H1 (cell line): ENCODE measurements at regions not wholly inside any gene's neighbourhood (a gene's known extent, or its start where the extent isn't known, plus 50 kb on each side); places are given as distances from the start of the nearest gene placed in this dataset.
"Not testable (repeated sequence)": the region's sequence is repeated elsewhere in the genome, so short reads cannot be mapped to it uniquely, and the experiment has no call there.

ENCODE experiments used
- CTCF ChIA-PET: fragments of 300-600 bp; sonication (Branson Sonifier 250); formaldehyde crosslinking; loops from one replicate; lab custom pipeline; 2021; ENCODE audit not compliant: partially characterized antibody; lab: Charles Lee
- POLR2A ChIA-PET: fragments of 300-600 bp; sonication (Branson Sonifier 250); formaldehyde crosslinking; loops from one replicate; lab custom pipeline; 2021; ENCODE audit warnings: inconsistent platforms; ENCODE audit not compliant: partially characterized antibody; lab: Charles Lee
- DNase-seq, 2 experiments: peaks; one replicate each; pipeline versions ENCODE4 v3.0.0 to v3.0.0-alpha.2; 2010 to 2022; ENCODE audit warnings: low spot score in 2 of 2, low read depth in 1 of 2, mixed read lengths in 1 of 2
- FAIRE-seq: peaks from 2 replicates; lab custom pipeline; 2011; peaks lifted over from hg19 to GRCh38; lab: Jason Lieb, UNC
- H2AFZ ChIP-seq: 2 replicates; pipeline ENCODE4 v1.8.1; 2012; ENCODE audit warnings: low read length, inconsistent platforms
- H2AK5ac ChIP-seq: 2 replicates; pipeline ENCODE4 v1.6.1; 2013; ENCODE audit warnings: low read depth, low read length
- H2BK120ac ChIP-seq: replicated peaks from 2 replicates; pipeline ENCODE3; 2013; ENCODE audit warnings: low read depth, low read length, inconsistent platforms
- H2BK12ac ChIP-seq: 2 replicates; pipeline ENCODE4 v1.6.1; 2013; ENCODE audit warnings: low read depth, low read length
- H2BK15ac ChIP-seq: 2 replicates; pipeline ENCODE4 v1.6.1; 2013; ENCODE audit warnings: low read length
- H2BK20ac ChIP-seq: 2 replicates; pipeline ENCODE4 v1.6.1; 2013; ENCODE audit warnings: low read length
- H2BK5ac ChIP-seq: 2 replicates; pipeline ENCODE4 v1.6.1; 2013; ENCODE audit warnings: low read depth, low read length
- H3K14ac ChIP-seq: 2 replicates; pipeline ENCODE4 v1.6.1; 2013; ENCODE audit warnings: inconsistent platforms; ENCODE audit not compliant: insufficient read length
- H3K18ac ChIP-seq: 2 replicates; pipeline ENCODE4 v1.6.1; 2013; ENCODE audit warnings: low read length; ENCODE audit errors: extremely low read depth
- H3K23ac ChIP-seq: 2 replicates; pipeline ENCODE4 v1.6.1; 2013; ENCODE audit warnings: inconsistent platforms; ENCODE audit not compliant: insufficient read length
- H3K23me2 ChIP-seq: 2 replicates; pipeline ENCODE4 v1.6.1; 2013; ENCODE audit warnings: low read depth, low read length
- H3K27ac ChIP-seq: 2 replicates; pipeline ENCODE4 v1.6.1; 2011; ENCODE audit warnings: low read depth, low read length, inconsistent platforms
- H3K27me3 ChIP-seq, 4 experiments: replicated peaks in 1 of 4; 1 replicate in 1 of 4; 2 replicates in 3 of 4; pipeline versions ENCODE4 v1.6.1 to v1.8.1; 2011 to 2013; ENCODE audit warnings: low read length in 3 of 4, mild to moderate bottlenecking in 3 of 4, inconsistent platforms in 2 of 4, mixed read lengths in 2 of 4, moderate library complexity in 1 of 4; ENCODE audit not compliant: control insufficient read depth in 3 of 4, insufficient read depth in 3 of 4; ENCODE audit errors: extremely low read depth in 1 of 4
- H3K36me3 ChIP-seq, 4 experiments: 2 replicates each; pipeline versions ENCODE4 v1.6.1 to v1.8.1; 2011 to 2013; ENCODE audit warnings: mild to moderate bottlenecking in 4 of 4, low read length in 3 of 4, moderate library complexity in 2 of 4, control low read depth in 1 of 4, inconsistent platforms in 1 of 4; ENCODE audit not compliant: insufficient read depth in 4 of 4, control insufficient read depth in 2 of 4
- H3K4ac ChIP-seq: replicated peaks from 2 replicates; pipeline ENCODE3; 2013; ENCODE audit warnings: low read length, low read depth, mixed read lengths, inconsistent platforms; ENCODE audit not compliant: insufficient read length
- H3K4me1 ChIP-seq, 4 experiments: replicated peaks in 1 of 4; 1 replicate in 1 of 4; 2 replicates in 3 of 4; pipeline versions ENCODE4 v1.6.1 to v1.8.1; 2011 to 2013; ENCODE audit warnings: low read length in 3 of 4, inconsistent platforms in 2 of 4, mixed read lengths in 1 of 4; ENCODE audit not compliant: insufficient read depth in 4 of 4, control insufficient read depth in 3 of 4
- H3K4me2 ChIP-seq, 2 experiments: 2 replicates each; pipeline versions ENCODE4 v1.6.1 to v1.8.1; 2011 to 2013; ENCODE audit warnings: low read depth in 2 of 2, low read length in 2 of 2, control low read depth in 1 of 2, inconsistent platforms in 1 of 2, mild to moderate bottlenecking in 1 of 2; ENCODE audit not compliant: insufficient read depth in 1 of 2
- H3K4me3 ChIP-seq, 4 experiments: fragments of 200-600, 300-600 bp in 1 of 4; sonication (generic), shearing (Covaris generic), sonication (Bioruptor Twin) in 1 of 4; 2 replicates each; pipeline versions ENCODE4 v1.5.1 to v1.8.1; 2011 to 2016; ENCODE audit warnings: low read length in 4 of 4, low read depth in 3 of 4, control low read depth in 2 of 4, inconsistent platforms in 2 of 4, mild to moderate bottlenecking in 2 of 4, mixed read lengths in 1 of 4, moderate library complexity in 1 of 4; ENCODE audit not compliant: insufficient read depth in 2 of 4; ENCODE audit errors: extremely low read depth in 1 of 4
- H3K56ac ChIP-seq: replicated peaks from 2 replicates; pipeline ENCODE3; 2013; ENCODE audit warnings: low read depth, mild to moderate bottlenecking, mixed read lengths, low read length, inconsistent platforms; ENCODE audit not compliant: insufficient read length
- H3K79me1 ChIP-seq: 2 replicates; pipeline ENCODE4 v1.6.1; 2013; ENCODE audit warnings: low read depth, low read length, control low read depth
- H3K79me2 ChIP-seq, 2 experiments: 2 replicates each; pipeline versions ENCODE4 v1.6.1 to v1.8.1; 2012 to 2013; ENCODE audit warnings: low read length in 2 of 2, mild to moderate bottlenecking in 2 of 2, inconsistent platforms in 1 of 2; ENCODE audit not compliant: insufficient read depth in 2 of 2, control insufficient read depth in 1 of 2
- H3K9ac ChIP-seq, 4 experiments: replicated peaks in 1 of 4; 1 replicate in 1 of 4; 2 replicates in 3 of 4; pipeline versions ENCODE4 v1.6.1 to v1.8.1; 2011 to 2013; ENCODE audit warnings: low read depth in 3 of 4, low read length in 3 of 4, control low read depth in 2 of 4, mild to moderate bottlenecking in 2 of 4, moderate library complexity in 2 of 4, inconsistent platforms in 1 of 4; ENCODE audit errors: extremely low read depth in 1 of 4
- H3K9me3 ChIP-seq, 2 experiments: 2 replicates each; pipeline versions ENCODE4 v1.6.1 to v1.8.1; 2012 to 2013; ENCODE audit warnings: mild to moderate bottlenecking in 2 of 2, moderate library complexity in 2 of 2, control low read depth in 1 of 2, inconsistent platforms in 1 of 2, low read depth in 1 of 2, low read length in 1 of 2, mixed read lengths in 1 of 2; ENCODE audit not compliant: insufficient read depth in 2 of 2
- H4K20me1 ChIP-seq, 2 experiments: replicated peaks in 1 of 2; 2 replicates each; pipeline versions ENCODE3 to v1.8.1; 2011 to 2013; ENCODE audit warnings: inconsistent platforms in 2 of 2, low read length in 2 of 2, mild to moderate bottlenecking in 1 of 2; ENCODE audit not compliant: insufficient read depth in 2 of 2, control insufficient read depth in 1 of 2
- H4K5ac ChIP-seq: 2 replicates; pipeline ENCODE4 v1.6.1; 2013; ENCODE audit warnings: low read length, low read depth, mixed read lengths, inconsistent platforms; ENCODE audit not compliant: insufficient read length
- H4K8ac ChIP-seq: 2 replicates; pipeline ENCODE4 v1.8.0; 2013; ENCODE audit warnings: mild to moderate bottlenecking, moderate library complexity, low read length, inconsistent platforms; ENCODE audit not compliant: insufficient read depth; ENCODE audit errors: extremely low read depth
- H4K91ac ChIP-seq: replicated peaks from 2 replicates; pipeline ENCODE3; 2013; ENCODE audit warnings: low read length, mixed read lengths, inconsistent platforms; ENCODE audit not compliant: insufficient read length
- WGBS, 2 experiments: shearing (Covaris generic) in 1 of 2; methylation state at CpG; one replicate each; pipeline versions ENCODE4 v1.1.6 to v1.1.7; 2013 to 2015; ENCODE audit warnings: low lambda C conversion rate in 2 of 2, mixed read lengths in 2 of 2, inconsistent platforms in 1 of 2, low coverage in 1 of 2, missing lambda C conversion rate in 1 of 2; ENCODE audit not compliant: insufficient replicate concordance in 2 of 2, insufficient coverage in 1 of 2, insufficient read length in 1 of 2; ENCODE audit errors: extremely low coverage in 1 of 2, missing lambda C conversion rate in 1 of 2; 5-methylcytosine and 5-hydroxymethylcytosine counted together

- H2BK120ac ChIP-seq, H3K4me2 ChIP-seq, H2AFZ ChIP-seq, H2BK20ac ChIP-seq, H3K4me1 ChIP-seq, H2BK15ac ChIP-seq, H3K79me1 ChIP-seq, H2BK5ac ChIP-seq, H3K56ac ChIP-seq, CTCF ChIA-PET, H4K8ac ChIP-seq, H3K9me3 ChIP-seq, H3K14ac ChIP-seq, H3K23me2 ChIP-seq, H3K4me3 ChIP-seq, DNase-seq, FAIRE-seq, H3K27ac ChIP-seq, H4K20me1 ChIP-seq, H4K5ac ChIP-seq, POLR2A ChIA-PET, H4K91ac ChIP-seq, H2AK5ac ChIP-seq, H3K23ac ChIP-seq, H3K79me2 ChIP-seq, H2BK12ac ChIP-seq, H3K4ac ChIP-seq, H3K18ac ChIP-seq, H3K36me3 ChIP-seq, H3K9ac ChIP-seq, H3K27me3 ChIP-seq: not testable (repeated sequence)
Measured at GRCh38 chr7:131981069-131981468, 424.6 kb upstream of the PODXL start.

GRCh38 chr7:131978118-131978517 lies 421.7 kb upstream of the PODXL start:
- H3K4me2 ChIP-seq, H3K56ac ChIP-seq, CTCF ChIA-PET: not testable (repeated sequence)

More at GRCh38 chr7:131978118-131978517, 421.7 kb upstream of the PODXL start:
- H2BK5ac ChIP-seq, H3K4me3 ChIP-seq, H4K5ac ChIP-seq, H2AK5ac ChIP-seq, H4K91ac ChIP-seq, H3K23ac ChIP-seq, H4K8ac ChIP-seq, H3K23me2 ChIP-seq, H3K27ac ChIP-seq, H3K14ac ChIP-seq, H4K20me1 ChIP-seq, H2AFZ ChIP-seq, H3K18ac ChIP-seq, H3K9me3 ChIP-seq, POLR2A ChIA-PET, H3K4me1 ChIP-seq, H2BK20ac ChIP-seq, H3K36me3 ChIP-seq, H3K27me3 ChIP-seq, H3K4ac ChIP-seq, H3K9ac ChIP-seq, DNase-seq, H3K79me2 ChIP-seq, H2BK120ac ChIP-seq, FAIRE-seq, H2BK12ac ChIP-seq, H2BK15ac ChIP-seq, H3K79me1 ChIP-seq: not testable (repeated sequence)
- WGBS, 2 experiments: 90% methylated on average over 1 of the region's 2 CpGs; no CpG with 5 or more reads in 1 of the 2 experiments
